ENCODE measurements at regions not wholly inside any gene's neighbourhood (a gene's known extent, or its start where the extent isn't known, plus 50 kb on each side); places are given as distances from the start of the nearest gene placed in this dataset.

DNA sequence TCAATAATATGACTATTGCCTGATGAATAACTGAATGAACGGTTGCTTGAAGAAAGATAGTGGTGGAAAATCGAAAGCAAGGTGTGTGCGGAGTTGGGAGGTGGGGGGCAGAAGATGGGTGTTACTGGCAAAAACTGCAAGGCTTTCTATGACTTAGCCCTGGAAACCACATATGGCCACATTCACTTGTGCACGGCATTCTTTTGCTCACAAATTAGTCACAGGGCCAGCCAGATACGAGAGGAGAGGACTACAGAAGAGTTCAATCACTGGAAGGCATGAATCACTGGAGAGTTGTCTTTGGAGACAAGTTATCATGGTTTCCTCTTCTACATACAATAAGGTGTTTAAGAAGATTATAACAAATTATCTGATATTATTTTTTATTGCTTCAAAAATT lies 626.5 kb upstream of the CPEB2 start:
- TF ChIP-seq, protein P1, sequence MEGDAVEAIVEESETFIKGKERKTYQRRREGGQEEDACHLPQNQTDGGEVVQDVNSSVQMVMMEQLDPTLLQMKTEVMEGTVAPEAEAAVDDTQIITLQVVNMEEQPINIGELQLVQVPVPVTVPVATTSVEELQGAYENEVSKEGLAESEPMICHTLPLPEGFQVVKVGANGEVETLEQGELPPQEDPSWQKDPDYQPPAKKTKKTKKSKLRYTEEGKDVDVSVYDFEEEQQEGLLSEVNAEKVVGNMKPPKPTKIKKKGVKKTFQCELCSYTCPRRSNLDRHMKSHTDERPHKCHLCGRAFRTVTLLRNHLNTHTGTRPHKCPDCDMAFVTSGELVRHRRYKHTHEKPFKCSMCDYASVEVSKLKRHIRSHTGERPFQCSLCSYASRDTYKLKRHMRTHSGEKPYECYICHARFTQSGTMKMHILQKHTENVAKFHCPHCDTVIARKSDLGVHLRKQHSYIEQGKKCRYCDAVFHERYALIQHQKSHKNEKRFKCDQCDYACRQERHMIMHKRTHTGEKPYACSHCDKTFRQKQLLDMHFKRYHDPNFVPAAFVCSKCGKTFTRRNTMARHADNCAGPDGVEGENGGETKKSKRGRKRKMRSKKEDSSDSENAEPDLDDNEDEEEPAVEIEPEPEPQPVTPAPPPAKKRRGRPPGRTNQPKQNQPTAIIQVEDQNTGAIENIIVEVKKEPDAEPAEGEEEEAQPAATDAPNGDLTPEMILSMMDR (IDR thresholded peaks at IDR 0.05): no peak
- TF ChIP-seq POLR2AphosphoS5 (IDR thresholded peaks at IDR 0.05): no peak
- TF ChIP-seq POLR2A (IDR thresholded peaks at IDR 0.05): no peak
